Fibroblast of skin of scalp (primary cell): ENCODE measurements at regions not wholly inside any gene's neighbourhood (a gene's known extent, or its start where the extent isn't known, plus 50 kb on each side); places are given as distances from the start of the nearest gene placed in this dataset.

ENCODE experiments used
- DNase-seq: peaks from one replicate; pipeline ENCODE4 v3.0.0-alpha.2; 2013

- DNase-seq: no peak
These were observed 86.9 kb upstream of the SEMA3A start for GRCh38 chr7:84281518-84281917.

GRCh38 chr7:84277628-84278224 lies 83.1 kb upstream of the SEMA3A start:
- DNase-seq: peak; percentile 11

GRCh38 chr7:84274029-84274638 lies 79.5 kb upstream of the SEMA3A start:
- no peak for DNase-seq

GRCh38 chr7:84271543-84271942 lies 77.0 kb upstream of the SEMA3A start:
- no peak for DNase-seq

- peak; percentile 53 for DNase-seq
These were observed 69.8 kb upstream of the SEMA3A start for GRCh38 chr7:84264396-84264795.

DNA sequence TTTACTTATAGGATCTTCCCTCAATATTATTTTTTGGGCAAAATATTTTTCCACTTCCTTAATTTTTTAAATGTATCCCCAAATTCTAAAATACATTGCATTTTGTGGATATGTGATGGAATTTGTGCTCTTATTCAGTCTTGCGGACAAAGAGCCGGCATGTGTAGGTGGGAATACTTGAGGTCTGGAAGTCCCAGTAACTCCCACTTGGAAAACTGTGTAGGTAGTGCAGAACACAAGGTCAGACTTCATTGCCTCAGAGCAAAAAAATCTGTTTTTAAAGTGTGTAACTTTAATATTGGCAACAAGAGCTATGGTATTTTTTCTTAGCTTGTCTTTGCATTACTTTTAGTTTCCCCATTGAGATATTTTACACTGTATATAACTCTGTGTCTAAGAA lies 68.5 kb upstream of the SEMA3A start:
- DNase-seq: no peak

DNA sequence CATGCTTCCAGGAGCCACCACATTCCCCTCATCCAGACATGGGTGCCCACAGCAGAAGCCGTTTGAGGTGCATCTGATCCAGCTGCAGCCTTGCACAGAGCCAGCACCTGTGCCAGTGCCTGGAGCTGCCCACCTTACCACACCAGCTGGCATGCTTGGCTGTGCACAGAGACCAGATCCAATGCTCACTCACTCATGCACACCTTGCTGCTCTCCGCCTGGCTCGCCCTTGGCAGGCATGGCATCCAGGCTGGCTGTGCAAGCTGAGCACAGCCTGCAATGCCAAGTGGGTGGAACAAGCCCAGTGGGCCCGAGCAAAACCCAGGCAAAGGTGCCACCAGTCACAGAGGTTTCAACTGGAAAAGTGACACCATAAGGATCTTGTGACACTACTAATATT lies 66.9 kb upstream of the SEMA3A start:
- DNase-seq: no peak

DNA sequence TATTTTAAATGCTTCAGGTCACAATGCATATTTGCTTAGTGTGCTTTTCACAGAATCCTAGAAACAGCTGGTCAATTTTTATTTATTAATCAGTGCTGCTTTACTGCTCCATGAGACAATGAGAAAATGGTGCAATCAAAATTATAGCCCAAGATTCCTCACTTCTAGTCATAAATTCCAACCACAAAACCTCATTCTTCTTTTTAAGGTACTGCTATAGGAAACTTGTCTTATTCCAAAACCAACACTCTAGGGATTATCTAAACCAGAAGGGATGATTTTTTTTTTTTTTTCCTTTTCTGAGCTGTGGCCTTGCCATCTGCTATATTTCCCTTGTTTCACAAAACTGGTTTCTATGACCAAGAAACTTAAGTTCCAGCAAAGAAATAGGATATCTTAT lies 64.0 kb upstream of the SEMA3A start:
- peak; percentile 79 for DNase-seq

- no peak for DNase-seq
These were observed 62.0 kb upstream of the SEMA3A start for GRCh38 chr7:84256571-84256971.

DNA sequence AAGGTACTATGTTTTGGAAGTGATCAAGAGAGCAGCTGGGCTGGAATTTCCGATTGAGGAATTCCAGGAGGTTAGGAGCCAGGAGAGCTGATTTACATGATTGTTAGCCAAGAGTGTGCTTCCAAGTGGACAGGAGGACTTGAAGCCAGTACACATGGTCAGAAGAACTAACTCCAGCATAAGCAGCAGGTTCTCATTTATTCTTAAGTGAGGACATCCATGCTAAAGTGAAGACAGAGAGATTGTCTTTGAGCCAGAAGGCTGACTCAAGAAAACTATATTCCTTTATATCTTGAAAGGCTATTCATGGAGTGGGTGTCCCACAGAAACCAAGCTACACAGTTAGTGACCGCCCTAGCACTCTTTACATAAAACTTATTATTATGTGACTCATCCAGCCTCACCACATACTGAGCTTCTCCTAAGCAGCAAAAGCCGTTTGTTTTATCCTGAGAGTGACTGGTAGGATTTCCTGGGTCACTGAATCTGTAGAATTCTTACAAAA lies 56.7 kb upstream of the SEMA3A start:
- peak; percentile 76 for DNase-seq

DNA sequence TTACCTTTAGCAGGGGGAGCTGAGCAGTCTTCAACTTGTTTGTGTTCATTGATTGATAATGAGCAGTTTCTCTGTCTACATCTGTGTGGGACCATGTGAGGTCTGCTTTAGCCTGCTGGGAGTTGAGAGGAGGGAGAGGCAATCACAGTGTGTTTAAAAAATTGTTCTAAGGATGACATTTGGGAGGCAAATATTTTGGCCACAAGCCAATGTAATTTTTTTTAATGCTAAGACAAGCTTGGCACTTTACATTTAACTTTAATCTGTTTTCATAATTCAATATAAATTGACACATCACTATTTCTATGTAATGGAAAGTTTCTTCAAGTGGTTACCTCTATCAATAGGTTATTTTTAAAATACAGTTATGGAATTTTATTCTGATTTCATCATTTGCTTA lies 55.9 kb upstream of the SEMA3A start:
- DNase-seq: no peak

DNA sequence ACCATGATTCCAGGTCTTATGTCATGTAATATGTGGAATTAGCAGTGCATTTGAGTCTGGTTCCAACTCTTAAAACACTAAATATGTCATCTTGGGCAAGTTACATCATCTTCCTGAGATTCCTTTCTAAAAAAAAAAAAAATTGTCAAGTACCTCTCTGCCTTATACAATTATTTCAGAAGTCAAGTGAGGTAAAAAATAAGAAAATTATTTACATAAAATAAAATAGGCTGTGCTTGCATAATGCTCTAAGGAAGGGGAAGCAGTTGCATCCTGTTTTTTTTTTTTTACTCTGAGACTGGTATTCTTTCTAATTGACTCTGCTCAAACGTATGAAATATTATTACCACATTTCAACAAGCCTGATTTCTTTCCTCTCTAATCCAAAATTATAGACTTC lies 55.1 kb upstream of the SEMA3A start:
- no peak for DNase-seq

- no peak for DNase-seq
These were observed 54.3 kb upstream of the SEMA3A start for GRCh38 chr7:84248843-84249242.

- peak; percentile 14 for DNase-seq
These were observed 53.7 kb upstream of the SEMA3A start for GRCh38 chr7:84248267-84248666.

DNA sequence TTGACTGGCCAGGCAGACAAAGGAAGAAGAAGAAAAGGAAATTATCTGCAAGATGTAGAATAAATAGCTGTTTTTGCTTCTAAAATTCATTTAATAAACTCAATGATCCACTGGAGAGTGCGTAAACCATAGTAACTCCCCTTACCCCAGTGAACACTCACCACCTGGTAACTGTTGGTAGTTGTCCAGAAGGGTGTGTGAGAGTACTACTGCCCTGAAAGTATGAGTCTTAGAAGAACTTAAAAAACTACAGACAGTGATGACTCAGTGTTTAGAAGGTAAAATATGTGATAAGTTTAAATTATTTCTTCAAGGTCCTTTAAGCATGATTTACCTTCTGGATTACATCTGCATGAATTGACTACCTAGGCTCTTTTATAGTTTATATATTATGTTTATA lies 53.0 kb upstream of the SEMA3A start:
- DNase-seq: no peak

DNA sequence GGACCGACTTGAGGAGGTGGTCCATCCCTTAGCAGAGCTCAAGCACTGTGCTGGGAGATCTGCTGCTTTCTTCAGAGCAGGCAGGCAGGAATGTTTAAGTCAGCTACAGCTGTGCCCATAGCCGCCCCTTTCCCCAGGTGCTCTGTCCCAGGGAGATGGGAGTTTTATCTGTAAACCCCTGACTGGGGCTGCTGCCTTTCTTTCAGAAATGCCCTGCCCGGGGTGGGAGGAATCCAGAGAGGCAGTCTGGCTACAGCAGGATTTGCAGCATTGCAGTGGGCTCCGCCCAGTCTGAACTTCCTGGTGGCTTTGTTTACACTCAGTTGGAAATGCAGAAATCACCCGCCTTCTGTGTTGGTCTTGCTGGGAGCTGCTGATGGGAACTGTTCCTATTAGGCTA lies 51.2 kb upstream of the SEMA3A start:
- DNase-seq: no peak
